GM12874 (cell line): ENCODE measurements at regions not wholly inside any gene's neighbourhood (a gene's known extent, or its start where the extent isn't known, plus 50 kb on each side); places are given as distances from the start of the nearest gene placed in this dataset.

Source experiments
- CTCF ChIP-seq: IDR thresholded peaks from 2 replicates; pipeline ENCODE4 v1.5.1; 2011; ENCODE audit warnings: low read depth, mild to moderate bottlenecking, control low read depth, low read length, moderate library complexity; ENCODE audit not compliant: insufficient read depth

GRCh38 chr15:54960266-54960665, 236.5 kb downstream of the RSL24D1 start:
- TF ChIP-seq CTCF = no peak

DNA sequence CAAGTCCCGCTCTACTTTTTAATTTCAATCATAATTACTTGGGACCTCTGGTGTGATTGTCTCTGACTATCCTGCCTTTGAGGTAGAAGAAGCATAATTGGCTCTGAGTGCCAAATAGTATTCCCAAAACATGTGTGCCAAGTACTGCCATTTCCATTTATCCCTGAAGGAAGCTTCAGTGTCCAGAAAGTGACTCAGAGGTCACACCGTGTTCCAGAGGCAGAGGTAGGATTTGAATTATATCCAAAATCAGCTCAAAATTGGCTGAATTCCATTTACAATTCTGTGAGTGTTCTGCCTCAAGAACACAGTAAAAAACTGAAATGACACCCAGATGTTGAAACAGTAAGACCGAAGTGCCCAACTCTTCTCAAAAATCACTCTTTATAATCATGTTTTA, 255.3 kb downstream of the RSL24D1 start:
- no peak for TF ChIP-seq CTCF

- TF ChIP-seq CTCF = no peak
These were observed 279.4 kb downstream of the RSL24D1 start for GRCh38 chr15:54917312-54917711.

DNA sequence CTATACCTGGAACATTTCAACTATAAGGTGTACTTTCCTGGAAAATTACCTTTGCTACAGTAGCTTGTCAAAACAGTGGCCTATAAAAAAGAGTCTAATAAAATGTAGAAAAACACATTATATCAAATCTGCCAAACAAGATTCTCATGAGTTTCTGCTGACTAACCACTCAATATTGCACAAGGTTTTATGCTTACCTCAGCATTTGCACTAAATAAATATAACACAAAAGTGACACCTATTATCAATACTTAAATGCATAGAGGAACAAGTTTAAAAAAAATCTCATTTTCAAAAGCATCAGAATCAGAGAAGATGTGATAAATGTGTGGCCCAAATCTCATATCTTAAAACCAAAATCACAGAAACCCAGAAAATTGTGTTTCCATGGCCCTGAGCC, 281.4 kb downstream of the RSL24D1 start:
- no peak for TF ChIP-seq CTCF

DNA sequence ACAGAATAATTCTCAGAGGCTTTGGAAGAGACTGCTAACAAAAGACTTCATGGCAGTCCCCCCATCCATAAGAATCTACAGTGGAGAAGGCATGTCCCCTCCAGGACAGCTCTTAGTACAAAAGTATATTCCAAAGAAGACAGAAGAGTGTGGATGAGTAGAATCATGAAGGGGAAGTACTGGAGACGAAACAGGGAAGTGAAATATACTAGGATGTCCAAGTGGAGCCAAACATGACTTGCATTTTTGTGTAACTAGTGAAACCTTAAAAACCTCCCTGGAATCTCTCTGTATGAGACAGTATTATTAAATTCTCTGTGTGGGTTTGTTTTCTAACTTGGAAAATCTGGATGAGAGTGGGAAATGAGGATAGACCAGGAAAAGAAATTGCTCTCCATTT, 312.4 kb downstream of the RSL24D1 start:
- TF ChIP-seq CTCF = no peak

DNA sequence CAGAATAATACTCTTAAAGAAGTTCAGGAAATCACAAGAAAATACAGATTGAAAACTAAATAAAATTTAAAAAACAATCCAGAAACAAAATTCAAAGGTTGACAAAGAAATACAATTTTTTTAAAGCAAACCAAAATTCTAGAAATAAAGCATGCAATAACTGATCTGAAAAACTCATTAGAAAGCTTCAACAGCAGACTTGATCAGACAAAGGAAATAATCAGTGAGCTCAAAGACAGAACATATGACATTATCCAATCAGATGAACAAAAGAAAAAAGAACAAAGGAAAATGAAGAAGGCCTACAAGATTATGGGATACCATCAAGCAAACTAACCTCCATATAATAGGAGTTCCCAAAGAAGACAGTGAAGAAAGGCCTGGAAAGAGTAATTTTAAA, 336.8 kb downstream of the RSL24D1 start:
- no peak for TF ChIP-seq CTCF

GRCh38 chr15:54854667-54855066, 342.1 kb downstream of the RSL24D1 start:
- no peak for TF ChIP-seq CTCF

- no peak for TF ChIP-seq CTCF
These were observed 346.6 kb downstream of the RSL24D1 start for GRCh38 chr15:54850101-54850500.
